WTC11 (cell line): ENCODE measurements at regions not wholly inside any gene's neighbourhood (a gene's known extent, or its start where the extent isn't known, plus 50 kb on each side); places are given as distances from the start of the nearest gene placed in this dataset.

Experiments used
- ATAC-seq: fragments of 200-7000 bp; cut with Tn5 transposase; 2 replicates; pipeline ENCODE4 v1.10.0; 2021; ENCODE audit warnings: mild to moderate bottlenecking, moderate library complexity
- CTCF ChIA-PET: fragments of 300-600 bp; sonication (Branson Sonifier 250); formaldehyde crosslinking; loops from one replicate; lab custom pipeline; 2021; ENCODE audit warnings: antibody characterized with exemption; lab: Charles Lee
- POLR2A ChIA-PET: fragments of 350-600 bp; sonication (Branson Sonifier 250); formaldehyde crosslinking; loops from one replicate; lab custom pipeline; 2021; ENCODE audit warnings: antibody characterized with exemption; lab: Charles Lee
- DNase-seq: peaks from one replicate; pipeline ENCODE4 v3.0.0; 2021; ENCODE audit warnings: low spot score
- H3K27ac Mint-ChIP-seq: 2 replicates; pipeline ENCODE4 v1.8.0; 2021; ENCODE audit warnings: mixed read lengths
- H3K27me3 Mint-ChIP-seq: 2 replicates; pipeline ENCODE4 v1.8.0; 2021; ENCODE audit warnings: low read depth, mild to moderate bottlenecking, moderate library complexity, mixed read lengths
- H3K36me3 Mint-ChIP-seq: 2 replicates; pipeline ENCODE4 v1.8.0; 2021; ENCODE audit warnings: mixed read lengths
- H3K4me1 Mint-ChIP-seq: 2 replicates; pipeline ENCODE4 v1.8.0; 2022; ENCODE audit warnings: mixed read lengths
- H3K4me3 Mint-ChIP-seq: 2 replicates; pipeline ENCODE4 v1.8.0; 2021; ENCODE audit warnings: mild to moderate bottlenecking, moderate library complexity, mixed read lengths
- H3K9me3 Mint-ChIP-seq: 2 replicates; pipeline ENCODE4 v1.8.0; 2021; ENCODE audit warnings: mixed read lengths
- ARID4B ChIP-seq: sonication (generic); formaldehyde crosslinking; IDR thresholded peaks from 2 replicates; pipeline ENCODE4 v1.8.0; 2023; ENCODE audit warnings: missing genetic modification reagents, mild to moderate bottlenecking, borderline replicate concordance
- E2F1 ChIP-seq: sonication (generic); formaldehyde crosslinking; IDR thresholded peaks from 2 replicates; pipeline ENCODE4 v1.8.0; 2022; ENCODE audit warnings: mild to moderate bottlenecking, missing genetic modification reagents
- E2F5 ChIP-seq: sonication (generic); formaldehyde crosslinking; IDR thresholded peaks from 2 replicates; pipeline ENCODE4 v1.8.1; 2022; ENCODE audit warnings: mild to moderate bottlenecking, moderate library complexity, missing genetic modification reagents
- ESRRA ChIP-seq: sonication (generic); formaldehyde crosslinking; IDR thresholded peaks from 2 replicates; pipeline ENCODE4 v1.8.1; 2022; ENCODE audit warnings: mild to moderate bottlenecking, missing genetic modification reagents, borderline replicate concordance
- ETV6 ChIP-seq: sonication (generic); formaldehyde crosslinking; IDR thresholded peaks from 2 replicates; pipeline ENCODE4 v1.8.1; 2022; ENCODE audit warnings: mild to moderate bottlenecking, missing genetic modification reagents
- FOXK1 ChIP-seq: sonication (generic); formaldehyde crosslinking; IDR thresholded peaks from 2 replicates; pipeline ENCODE4 v1.8.0; 2022; ENCODE audit warnings: mild to moderate bottlenecking, moderate library complexity, missing genetic modification reagents
- FOXP4 ChIP-seq: sonication (generic); formaldehyde crosslinking; IDR thresholded peaks from 2 replicates; pipeline ENCODE4 v1.8.0; 2022; ENCODE audit warnings: mild to moderate bottlenecking, missing genetic modification reagents
- IRF2 ChIP-seq: sonication (generic); formaldehyde crosslinking; IDR thresholded peaks from 2 replicates; pipeline ENCODE4 v1.8.0; 2022; ENCODE audit warnings: low read depth, missing genetic modification reagents, borderline replicate concordance
- MAX ChIP-seq: sonication (generic); formaldehyde crosslinking; IDR thresholded peaks from 2 replicates; pipeline ENCODE4 v1.8.0; 2022; ENCODE audit warnings: mild to moderate bottlenecking, missing genetic modification reagents
- MYBL2 ChIP-seq: sonication (generic); formaldehyde crosslinking; IDR thresholded peaks from 2 replicates; pipeline ENCODE4 v1.8.1; 2023; ENCODE audit warnings: mild to moderate bottlenecking, moderate library complexity, missing genetic modification reagents
- PREB ChIP-seq: sonication (generic); formaldehyde crosslinking; IDR thresholded peaks from 2 replicates; pipeline ENCODE4 v1.8.1; 2022; ENCODE audit warnings: mild to moderate bottlenecking, missing genetic modification reagents, moderate library complexity, borderline replicate concordance
- SP1 ChIP-seq: sonication (generic); formaldehyde crosslinking; conservative IDR thresholded peaks from 2 replicates; pipeline ENCODE4 v1.8.1; 2022; ENCODE audit warnings: missing genetic modification reagents
- TCF7 ChIP-seq: sonication (generic); formaldehyde crosslinking; IDR thresholded peaks from 2 replicates; pipeline ENCODE4 v1.8.0; 2022; ENCODE audit warnings: mild to moderate bottlenecking, low read depth, missing genetic modification reagents, moderate library complexity
- ZBTB43 ChIP-seq: sonication (generic); formaldehyde crosslinking; IDR thresholded peaks from 2 replicates; pipeline ENCODE4 v1.8.1; 2023; ENCODE audit warnings: mild to moderate bottlenecking, missing genetic modification reagents
- ZNF232 ChIP-seq: sonication (generic); formaldehyde crosslinking; IDR thresholded peaks from 2 replicates; pipeline ENCODE4 v1.8.0; 2022; ENCODE audit warnings: mild to moderate bottlenecking, missing genetic modification reagents
- ZNF425 ChIP-seq: fragments of 250-450 bp; sonication (Bioruptor Pico); conservative IDR thresholded peaks from 2 replicates; pipeline ENCODE4 v1.9.0; 2021; ENCODE audit warnings: mild to moderate bottlenecking
- ZSCAN18 ChIP-seq: fragments of 250-450 bp; sonication (Bioruptor Pico); IDR thresholded peaks from 2 replicates; pipeline ENCODE4 v2.1.2; 2022; ENCODE audit warnings: mild to moderate bottlenecking, moderate library complexity

GRCh38 chr18:68314403-68314802, 400.5 kb downstream of the TMX3 start (continued):
- TF ChIP-seq IRF2 (CRISPR knock-in tag) (no peak), PREB (CRISPR knock-in tag) (no peak), ZNF232 (CRISPR knock-in tag) (no peak), ZSCAN18 (CRISPR knock-in tag) (no peak), E2F1 (no peak), FOXP4 (no peak), ESRRA (CRISPR knock-in tag) (no peak), SP1 (CRISPR knock-in tag) (no peak), MAX (CRISPR knock-in tag) (no peak), ZNF425 (no peak), E2F5 (no peak), TCF7 (CRISPR knock-in tag) (no peak)

GRCh38 chr18:68301441-68301840, 413.5 kb downstream of the TMX3 start:
- no peak overlapping the region for H3K4me3 Mint-ChIP-seq
- H3K36me3 Mint-ChIP-seq = no peaks in the 10 kb centered on the region
- peaks cover 6% of the 10 kb centered on the region for H3K9me3 Mint-ChIP-seq
- POLR2A ChIA-PET = no interaction called here
- CTCF ChIA-PET = no interaction called here
- no peaks in the 10 kb centered on the region for H3K27me3 Mint-ChIP-seq
- H3K4me1 Mint-ChIP-seq = no peaks in the 10 kb centered on the region
- H3K27ac Mint-ChIP-seq = no peak overlapping the region
- DNase-seq (no peak), ATAC-seq (no peak)
- TF ChIP-seq ZBTB43 (CRISPR knock-in tag) (no peak), MYBL2 (CRISPR knock-in tag) (no peak), ETV6 (CRISPR knock-in tag) (no peak), ARID4B (CRISPR knock-in tag) (no peak), FOXK1 (no peak)
